NCI-H748 (cell line): ENCODE measurements at regions not wholly inside any gene's neighbourhood (a gene's known extent, or its start where the extent isn't known, plus 50 kb on each side); places are given as distances from the start of the nearest gene placed in this dataset.

ENCODE experiments used
- DNase-seq: peaks from one replicate; lab custom pipeline; 2025; ENCODE audit not compliant: unreplicated experiment; lab: John Stamatoyannopoulos, UW

DNA sequence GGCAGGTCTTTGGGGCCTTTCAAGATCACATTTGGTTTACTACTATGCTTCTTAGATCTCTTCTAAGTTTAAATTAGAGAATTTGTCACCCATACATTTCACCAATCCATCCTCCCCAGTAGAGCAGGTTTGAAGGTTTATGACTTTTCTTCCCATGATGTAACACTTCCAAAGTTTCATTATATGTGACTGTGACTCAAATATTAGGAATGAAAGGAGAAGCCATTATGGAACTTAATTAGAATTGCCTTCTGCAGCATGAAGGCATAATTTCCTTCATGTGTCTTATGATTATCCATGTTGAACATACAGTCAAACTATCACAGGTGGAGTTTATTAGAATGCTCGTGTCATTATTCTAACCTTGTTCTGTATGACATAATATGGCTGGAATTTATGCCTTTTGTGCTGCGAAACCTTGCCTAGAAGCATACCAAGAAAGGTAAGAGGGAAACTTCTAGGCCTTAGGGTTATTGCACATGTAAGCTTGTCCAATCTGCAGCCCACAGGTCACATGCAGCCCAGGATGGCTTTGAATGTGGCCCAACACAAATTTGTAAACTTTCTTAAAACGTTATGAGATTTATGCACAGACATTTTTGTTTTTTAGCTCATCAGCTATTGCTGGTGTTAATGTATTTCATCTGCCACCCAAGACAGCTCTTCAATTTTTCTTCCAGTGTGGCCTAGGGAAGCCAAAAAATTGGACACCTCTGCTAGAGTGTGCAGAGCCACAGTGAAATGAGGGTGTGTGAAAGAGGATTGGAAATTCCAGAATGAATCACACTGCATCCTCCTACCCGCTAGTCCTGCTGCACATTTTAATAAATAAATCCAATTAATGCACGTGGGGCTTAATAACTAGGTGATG is 133.6 kb downstream of the TMEM26 start:
- DNase-seq, result no peak

DNA sequence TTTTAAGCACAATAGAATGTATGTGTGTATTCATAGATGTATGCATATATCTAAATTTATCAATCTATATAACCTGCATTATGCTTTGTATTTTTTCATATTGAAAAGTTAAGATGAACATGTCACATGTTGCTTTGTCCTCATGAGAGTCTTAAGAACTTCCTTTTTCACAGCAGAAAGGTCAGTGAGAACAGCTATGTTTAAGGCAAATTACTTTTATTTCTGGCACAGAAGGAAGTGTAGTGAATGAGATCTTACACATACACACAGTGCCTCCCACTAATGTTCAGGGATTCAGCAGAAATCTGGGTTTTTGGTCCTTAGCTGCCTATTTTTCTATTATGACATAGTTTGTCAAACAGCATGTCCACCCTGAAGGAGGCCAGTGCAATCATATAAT is 134.8 kb downstream of the TMEM26 start:
- DNase-seq, result no peak

DNA sequence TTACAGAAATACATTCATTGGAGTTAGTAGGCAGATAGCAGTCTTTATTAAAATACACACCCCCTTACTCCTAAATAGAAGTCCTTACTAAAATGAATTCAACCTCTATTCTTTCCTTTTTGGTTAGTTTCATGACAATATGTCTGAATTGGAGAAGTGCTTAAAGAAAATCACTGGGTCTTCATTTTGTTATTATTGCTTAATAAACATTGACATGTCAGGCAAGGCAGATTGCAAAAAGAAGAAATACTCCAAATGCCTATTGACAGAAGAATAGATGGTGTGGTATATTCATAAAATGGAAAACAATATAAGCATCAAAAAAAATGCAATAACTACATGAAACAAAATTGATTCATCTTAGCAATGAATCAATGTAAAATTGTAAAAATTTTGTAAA is 135.5 kb downstream of the TMEM26 start:
- DNase-seq, result no peak

DNA sequence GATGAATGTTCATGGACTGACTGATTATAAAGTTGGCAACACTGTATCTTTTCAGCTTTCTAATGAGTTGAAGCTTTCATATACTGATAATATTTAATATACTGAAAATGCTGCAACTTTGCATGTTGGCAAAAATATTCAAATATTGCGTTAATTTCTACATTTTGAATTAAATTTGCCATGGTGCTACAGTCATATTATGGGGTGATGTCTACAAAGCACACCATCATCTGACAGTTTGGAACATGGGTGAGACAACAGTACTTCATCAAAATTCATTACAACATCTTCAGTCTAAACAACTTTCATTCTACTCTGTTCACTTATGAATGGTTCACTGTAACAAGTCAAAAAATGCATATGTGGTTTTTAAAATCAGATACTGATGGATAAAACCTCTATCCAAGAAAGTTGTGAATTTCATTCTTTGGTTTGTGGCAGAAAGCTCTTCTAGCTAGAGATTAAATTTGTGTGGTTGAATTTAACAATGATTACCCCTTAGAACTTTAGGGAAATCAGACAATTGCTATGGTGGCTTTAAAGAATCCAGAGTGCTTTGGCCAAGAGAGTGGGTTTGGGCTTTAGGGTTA is 136.4 kb downstream of the TMEM26 start:
- no peak for DNase-seq

DNA sequence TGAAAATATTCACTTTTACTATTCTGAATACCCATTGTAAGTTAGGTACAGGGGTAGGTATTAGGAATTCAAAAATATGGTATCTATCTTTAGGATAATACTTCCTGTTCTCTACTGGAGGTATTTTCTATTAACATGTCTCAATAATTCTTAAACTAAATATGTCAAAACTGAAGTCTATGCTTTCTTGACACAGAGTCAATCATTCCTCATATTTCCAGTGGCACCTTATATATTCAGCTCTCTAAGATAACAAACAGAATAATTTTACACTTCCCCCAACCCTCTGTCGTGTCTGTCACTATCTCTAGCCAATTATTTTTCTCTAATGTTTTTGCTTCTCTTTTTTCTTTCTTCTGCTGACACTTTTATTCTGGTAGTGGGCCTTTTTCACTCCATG is 138.9 kb downstream of the TMEM26 start:
- DNase-seq, result no peak

DNA sequence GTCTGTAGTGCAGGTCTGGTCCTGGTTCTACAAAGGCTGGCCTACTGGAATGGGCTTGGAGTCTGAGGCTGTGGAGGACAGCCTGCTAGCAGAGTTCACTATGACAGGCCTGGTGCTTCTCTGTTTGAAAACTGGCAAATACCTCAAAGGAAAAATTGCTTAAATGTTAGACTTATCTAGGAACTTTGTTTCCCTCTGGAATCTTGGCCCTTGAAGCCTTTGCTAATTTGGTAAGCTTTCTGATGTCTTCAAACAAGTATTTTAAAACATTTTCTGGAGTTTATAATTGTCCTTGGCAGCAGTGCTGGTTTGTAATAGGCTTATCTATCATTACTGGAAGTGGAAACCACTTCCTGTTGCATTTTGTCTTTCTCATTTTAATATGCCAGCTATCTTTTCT is 139.7 kb downstream of the TMEM26 start:
- no peak for DNase-seq

DNA sequence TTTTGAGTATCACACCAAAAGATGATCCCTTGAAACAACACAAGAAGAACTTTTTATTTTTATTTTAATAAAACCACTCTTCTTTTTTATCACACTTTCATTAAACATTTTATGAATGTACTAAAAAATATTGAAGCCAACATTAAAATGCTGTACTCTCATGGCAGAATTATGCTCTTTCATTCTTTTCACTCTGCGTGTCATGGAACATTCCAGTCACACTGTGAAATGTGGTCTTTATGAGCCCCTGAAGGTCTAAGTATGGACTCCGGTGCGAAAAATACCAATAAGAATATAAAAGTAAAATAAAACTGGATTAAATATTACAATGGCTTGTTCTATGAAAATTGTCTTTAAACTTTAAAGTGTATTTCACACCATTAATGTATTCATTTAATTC is 148.4 kb downstream of the TMEM26 start:
- DNase-seq, result no peak

DNA sequence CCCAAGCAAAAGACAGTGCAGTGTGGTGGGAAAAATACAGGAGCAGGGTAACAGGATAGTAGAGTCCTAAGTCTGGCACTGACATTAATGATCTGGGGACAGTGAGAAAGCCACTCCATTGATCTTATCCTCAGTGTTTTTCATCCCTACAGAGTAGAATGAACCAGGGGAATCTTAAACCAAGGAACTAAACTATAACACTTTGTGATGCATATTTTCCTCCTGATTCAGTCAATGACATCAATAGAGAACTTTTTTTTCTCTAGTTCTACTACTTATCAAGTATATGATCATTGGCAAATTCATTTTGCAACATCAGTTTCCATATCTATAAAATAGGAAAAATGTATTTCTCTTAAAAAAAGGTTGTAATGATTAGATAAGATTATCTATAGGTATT is 151.1 kb downstream of the TMEM26 start:
- DNase-seq, result no peak

DNA sequence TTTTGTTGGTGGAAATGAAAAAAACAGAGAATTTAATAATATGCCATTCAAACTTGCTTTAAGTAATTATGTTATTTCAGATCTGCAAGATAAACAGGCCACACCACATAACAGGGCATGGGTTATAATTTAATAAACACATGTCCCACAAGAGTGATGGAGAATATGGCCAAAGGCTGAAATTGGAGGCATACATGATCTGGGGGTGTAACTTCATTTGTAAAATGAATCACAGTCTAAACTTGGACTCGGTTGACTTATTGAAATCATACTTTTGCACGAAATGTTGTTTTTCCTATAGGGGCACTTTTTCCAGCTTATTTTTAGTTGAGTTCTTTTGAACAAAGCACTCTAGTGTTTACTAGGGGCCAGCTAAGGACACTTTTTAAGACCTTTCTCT is 151.6 kb downstream of the TMEM26 start:
- DNase-seq, result no peak

DNA sequence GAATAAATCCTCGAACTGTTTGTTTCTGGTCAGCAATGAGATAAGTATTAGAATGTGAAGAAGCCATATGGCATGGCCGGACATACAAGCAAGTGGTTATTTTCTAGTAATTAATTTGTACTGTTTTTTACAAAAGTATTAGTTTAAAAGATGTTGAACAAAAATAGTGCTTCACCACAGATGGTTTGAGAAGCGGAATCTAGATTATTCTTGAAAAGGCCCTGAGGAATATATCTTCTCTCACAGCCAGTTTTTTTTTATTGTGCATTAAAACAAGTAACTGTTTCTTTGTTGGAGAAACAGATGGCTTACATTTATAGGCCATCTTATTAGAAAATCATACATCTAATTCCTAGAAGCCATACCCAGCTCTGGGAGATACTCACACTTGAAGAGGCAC is 153.3 kb downstream of the TMEM26 start:
- no peak for DNase-seq

DNA sequence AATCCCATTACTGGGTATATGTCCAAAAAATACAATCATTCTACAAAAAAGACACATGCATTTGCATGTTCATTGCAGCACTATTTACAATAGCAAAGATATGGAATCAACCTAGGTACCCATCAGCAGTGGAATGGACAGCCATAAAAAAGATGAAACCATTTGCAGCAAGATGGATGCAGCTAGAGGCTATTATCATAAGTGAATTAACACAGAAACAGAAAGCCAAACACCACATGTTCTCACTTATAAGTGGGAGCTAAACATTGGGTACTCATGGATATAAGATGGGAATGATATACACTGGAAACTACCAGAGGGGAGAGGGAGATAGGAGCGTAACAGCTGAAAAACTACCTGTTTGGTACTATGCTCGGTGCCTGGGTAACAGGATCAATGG is 154.0 kb downstream of the TMEM26 start:
- DNase-seq, result no peak

DNA sequence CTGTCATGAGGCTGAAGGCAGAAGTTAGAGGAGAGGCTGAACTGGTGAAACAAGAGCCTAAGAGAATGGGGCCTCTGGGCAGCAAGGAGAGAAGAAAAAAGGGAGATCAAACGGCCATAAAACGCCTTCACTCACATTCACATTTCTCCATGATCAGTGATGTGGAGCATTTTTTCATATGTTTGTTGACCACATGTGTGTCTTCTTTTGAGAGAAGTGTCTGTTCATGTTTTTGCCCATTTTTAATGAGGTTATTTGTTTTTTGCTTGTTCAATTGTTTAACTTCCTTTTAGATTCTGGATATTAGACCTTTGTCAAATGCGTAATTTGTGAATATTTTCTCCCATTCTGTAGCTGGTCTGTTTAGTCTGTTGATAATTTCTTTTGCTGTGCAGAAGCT is 155.0 kb downstream of the TMEM26 start:
- DNase-seq, result no peak

DNA sequence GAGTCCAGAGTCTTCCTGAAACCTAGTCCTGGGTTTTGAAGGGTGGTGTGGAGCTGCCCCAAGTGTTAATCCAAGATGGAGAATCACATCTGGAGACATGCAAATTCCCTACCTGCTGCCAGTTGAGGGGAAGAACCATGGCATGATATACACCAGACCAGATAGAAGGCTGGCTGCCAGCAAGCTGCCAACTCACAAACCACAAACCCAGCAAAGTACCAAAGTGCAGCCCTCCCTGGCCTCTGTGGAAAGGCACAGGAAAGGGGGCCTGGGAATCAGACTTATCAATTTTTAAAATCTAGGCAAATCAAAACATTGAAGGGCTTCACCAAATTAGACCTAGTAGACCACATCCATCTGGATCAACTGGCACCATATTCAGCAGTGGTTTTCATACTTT is 157.0 kb downstream of the TMEM26 start:
- no peak for DNase-seq

DNA sequence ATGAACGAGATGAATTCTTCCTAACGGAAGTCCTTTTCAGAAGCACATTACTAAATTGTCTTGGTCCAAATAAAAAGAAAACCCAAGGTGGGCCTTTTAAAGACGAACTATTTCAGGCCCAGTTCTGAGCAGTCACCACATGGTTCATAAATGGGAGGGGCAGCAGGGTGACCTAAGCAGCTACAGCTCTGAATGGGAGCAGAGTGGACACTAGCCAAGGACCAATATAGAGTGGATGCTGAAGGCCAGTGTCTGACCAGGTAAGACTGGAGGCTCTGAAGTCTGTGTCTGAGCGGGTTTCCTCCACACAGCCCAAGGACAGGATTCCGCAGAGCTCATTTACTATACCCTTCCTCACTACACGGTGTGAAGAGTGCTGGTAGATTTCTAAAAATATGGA is 159.1 kb downstream of the TMEM26 start:
- DNase-seq, result no peak

DNA sequence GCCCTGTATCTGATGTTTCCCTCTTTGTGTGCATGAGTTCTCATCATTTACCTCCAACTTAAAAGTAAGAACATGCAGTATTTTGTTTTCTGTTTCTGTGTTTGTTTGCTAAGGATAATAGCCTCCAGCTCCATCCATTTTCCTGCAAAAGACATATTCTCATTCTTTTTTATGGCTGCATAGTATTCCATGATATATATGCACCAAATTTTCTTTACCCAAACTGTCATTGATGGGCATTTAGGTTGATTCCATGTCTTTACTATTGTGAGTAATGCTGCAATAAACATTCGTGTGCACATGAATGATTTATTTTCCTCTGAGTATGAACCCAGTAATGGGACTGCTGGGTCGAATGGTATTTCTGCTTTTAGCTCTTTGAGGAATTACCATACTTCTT is 163.4 kb downstream of the TMEM26 start:
- no peak for DNase-seq

DNA sequence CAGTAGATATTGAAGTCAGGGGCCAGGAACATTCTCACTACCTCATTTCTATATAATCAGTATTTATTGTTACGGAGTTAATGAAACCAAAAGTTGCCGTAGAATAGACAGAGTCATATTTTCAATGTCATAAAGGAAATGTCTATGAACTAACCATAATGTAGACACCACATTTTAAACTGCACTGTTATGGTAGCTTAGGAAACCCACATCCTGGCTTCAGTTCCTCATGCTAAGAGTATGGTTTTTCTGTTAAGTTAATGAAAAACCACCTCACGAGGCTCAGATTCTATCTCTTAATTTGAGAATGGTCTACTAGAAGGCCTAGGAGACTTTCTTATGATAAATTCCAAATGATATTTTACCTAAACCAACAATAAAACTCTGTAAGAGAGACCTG is 166.5 kb downstream of the TMEM26 start:
- no peak for DNase-seq

DNA sequence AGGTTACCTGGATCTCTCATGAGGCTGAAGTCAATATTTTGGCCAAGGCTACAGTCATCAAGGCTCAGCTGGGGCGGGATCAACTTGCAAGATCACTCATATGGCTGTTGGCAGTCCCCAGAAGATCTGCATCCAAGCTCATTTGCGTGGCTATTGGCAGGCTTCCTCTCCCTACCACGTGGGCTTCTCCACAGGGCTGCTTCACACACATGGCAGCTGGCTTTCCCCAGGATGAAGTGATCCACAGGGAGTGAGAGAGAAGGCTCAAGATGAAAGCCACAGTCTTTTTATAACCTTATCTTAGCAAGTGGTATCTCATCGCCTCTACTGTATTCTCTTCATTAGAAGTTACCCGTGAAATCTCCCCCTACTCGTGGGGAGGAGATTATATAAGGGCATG is 167.4 kb downstream of the TMEM26 start:
- no peak for DNase-seq

DNA sequence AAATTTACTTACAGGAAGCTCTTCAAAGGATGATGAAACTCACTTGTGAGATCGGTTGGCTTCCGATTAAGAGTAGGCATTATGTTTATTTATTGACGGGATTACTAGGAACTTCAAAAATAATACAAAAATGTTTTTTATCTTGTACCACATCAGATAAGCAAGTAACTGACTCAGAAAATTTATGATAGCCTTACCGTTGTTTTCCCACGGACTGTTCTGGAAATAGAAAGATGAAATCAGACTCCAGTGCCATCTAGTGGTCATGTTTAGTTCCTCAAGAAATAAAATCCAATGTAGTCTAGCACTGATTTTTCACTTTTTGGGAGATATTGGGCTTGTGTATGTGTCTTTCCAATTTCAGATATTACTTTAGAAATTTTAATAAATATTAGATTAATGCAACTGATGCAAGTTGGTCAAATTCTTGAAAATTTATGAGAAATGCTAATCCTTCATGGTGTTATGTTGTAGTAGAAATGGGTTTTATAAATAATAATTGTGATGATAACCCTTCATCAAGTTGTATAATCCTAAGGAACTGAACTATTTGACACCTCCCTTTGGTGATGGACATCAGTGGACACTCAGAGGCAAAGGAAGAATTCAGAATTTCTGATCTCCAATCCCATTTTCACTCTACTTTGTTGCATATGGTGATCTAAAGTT is 168.8 kb downstream of the TMEM26 start:
- peak; percentile 58 for DNase-seq

DNA sequence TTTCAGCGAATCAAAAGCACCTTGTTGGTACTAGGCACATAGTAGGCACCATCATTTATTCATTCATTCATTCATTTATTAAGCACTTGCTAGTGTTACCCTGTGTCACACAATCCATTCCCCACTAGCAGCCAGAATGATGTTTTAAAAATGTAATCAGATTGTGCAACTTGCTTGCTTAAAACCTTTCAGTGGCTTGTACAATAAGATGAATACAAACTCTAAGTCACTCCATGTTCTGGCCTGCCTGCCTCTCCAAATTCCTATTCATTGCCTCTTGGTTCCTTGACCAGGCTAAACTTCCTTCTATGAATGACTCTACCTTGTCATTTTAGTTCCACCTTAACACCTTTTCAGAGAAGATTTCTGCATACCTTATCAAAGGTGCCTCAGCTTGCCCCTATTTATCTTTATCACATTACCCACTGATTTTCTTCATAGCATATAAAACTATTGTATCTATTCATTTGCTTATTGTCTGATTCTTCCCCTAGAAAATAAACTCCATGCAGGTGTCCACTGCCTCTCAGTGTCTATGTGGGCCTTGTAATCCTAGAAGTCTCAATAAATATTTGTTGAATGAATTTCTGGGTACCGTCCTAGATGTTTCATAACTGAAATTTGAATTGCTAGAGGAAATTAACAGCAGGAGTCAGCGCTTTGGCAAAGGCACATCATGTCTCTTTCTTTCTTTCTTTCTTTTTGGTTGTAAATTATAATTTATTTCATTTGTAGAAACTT is 169.5 kb downstream of the TMEM26 start:
- no peak for DNase-seq

DNA sequence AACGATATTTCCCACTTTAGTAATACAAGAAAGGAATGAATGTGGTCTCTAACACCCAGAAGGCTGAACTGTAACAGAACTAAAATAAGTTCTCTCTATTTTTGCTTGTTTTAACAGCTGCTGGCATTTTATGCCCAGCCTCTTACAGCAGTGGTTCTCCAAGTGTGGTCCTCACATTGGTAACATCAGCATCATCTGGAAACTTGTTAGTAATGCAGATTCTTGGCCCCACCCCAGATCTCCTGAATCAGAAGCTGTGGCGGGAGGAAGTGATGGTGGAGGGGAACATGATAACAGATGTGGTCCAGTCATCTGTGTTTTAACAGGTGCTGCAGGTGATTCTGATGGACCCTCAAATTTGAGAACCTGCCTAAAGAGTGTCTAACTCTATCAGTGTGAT is 170.1 kb downstream of the TMEM26 start:
- DNase-seq, result no peak

DNA sequence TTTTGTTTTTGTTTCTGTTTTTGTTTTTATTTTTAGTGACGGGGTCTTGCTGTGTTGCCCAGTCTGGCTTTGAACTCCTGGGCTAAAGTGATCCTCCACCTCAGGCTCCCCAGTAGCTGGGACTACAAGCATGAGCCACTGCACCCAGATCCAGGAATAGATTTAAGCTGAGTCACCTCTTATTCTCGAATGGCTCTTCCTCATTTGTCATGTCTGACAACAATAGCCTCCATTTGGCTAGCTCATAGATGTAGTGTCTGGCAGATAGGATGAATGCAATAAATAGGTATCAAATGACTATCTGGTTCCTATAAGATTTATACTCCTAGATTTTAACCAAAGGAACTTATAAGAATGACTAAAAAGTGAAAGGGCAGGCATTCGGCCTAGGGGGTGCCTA is 172.9 kb downstream of the TMEM26 start:
- no peak for DNase-seq

DNA sequence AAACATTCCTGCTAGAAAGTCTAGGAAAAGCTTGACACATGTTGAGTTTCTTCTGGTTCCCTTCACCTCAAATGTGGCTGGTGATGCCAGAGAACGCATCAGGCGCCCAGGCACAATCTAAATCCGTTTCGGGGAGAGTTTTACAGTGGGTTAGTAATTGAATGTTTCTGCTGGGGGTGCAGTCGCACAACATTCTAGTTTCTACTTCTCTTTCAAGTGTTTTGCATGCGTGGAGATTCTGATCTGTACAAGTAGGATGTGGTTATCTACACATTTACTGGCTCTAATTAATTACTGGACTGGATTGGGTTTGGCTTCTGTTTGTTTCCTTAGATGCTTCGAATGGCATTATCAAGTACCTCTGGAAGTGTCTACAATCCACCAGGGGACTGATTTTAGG is 173.8 kb downstream of the TMEM26 start:
- DNase-seq, result no peak
